ENCODE measurements at regions not wholly inside any gene's neighbourhood (a gene's known extent, or its start where the extent isn't known, plus 50 kb on each side); places are given as distances from the start of the nearest gene placed in this dataset.

DNA sequence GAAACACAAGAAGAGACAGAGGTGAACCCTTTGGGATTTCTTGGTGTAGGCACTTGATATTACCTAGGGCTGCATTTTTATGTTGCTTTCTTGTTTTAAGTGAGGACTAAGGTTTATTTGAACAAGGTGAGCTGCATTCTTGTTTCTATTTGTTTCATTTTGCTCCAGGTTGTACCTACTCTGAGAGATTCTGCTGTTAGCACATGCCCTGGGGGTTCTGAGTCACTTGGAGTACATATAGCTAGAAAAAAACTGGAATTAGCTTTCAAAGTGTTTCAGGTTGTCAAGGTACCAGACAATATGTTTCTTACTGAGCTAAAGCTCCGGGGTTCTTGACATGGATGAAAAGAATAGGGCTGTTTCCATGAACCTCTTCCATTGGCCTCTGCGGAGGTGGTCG is 299.4 kb downstream of the ICE1 start:
- Histone ChIP-seq H3K9me3 (no peaks in the 10 kb centered on the region), H3K4me1 (no peaks in the 10 kb centered on the region), H3K27ac (no peak overlapping the region), H3K27me3 (no peaks in the 10 kb centered on the region), H3K36me3 (no peaks in the 10 kb centered on the region), H3K4me3 (no peak overlapping the region)
- no peak for DNase-seq
- intact Hi-C loops (cut with DNase I; ENCODE audit: low total_unique reads), result no loop called here
- 86 to 91% methylated on average over 2 to 3 of the region's 3 CpGs for WGBS, 2 donors (ENCODE audit: low coverage in 1 of 2)
- in situ Hi-C loops (cut with MboI; ENCODE audit: low pct_ligation_motif_present in 1 of 4, low pct_unique_long_range_greater_than_20kb in 1 of 4, low sequenced_read_pairs in 3 of 4), result no loop called here
- TF ChIP-seq POLR2A (IDR thresholded peaks at IDR 0.05), result no peak
- TF ChIP-seq CTCF (IDR thresholded peaks at IDR 0.05), result no peak
- TF ChIP-seq EP300 (IDR thresholded peaks at IDR 0.05; ENCODE audit: low read depth), result no peak
- TF ChIP-seq POLR2AphosphoS5 (IDR thresholded peaks at IDR 0.05), result no peak

GRCh38 chr5:5719292-5719691 is 296.8 kb downstream of the ICE1 start:
- Histone ChIP-seq H3K27ac (no peak overlapping the region), H3K4me3 (no peak overlapping the region), H3K36me3 (no peaks in the 10 kb centered on the region), H3K9me3 (no peaks in the 10 kb centered on the region), H3K27me3 (no peaks in the 10 kb centered on the region), H3K4me1 (no peaks in the 10 kb centered on the region)
- no peak for TF ChIP-seq POLR2A (IDR thresholded peaks at IDR 0.05)
- no peak for TF ChIP-seq EP300 (IDR thresholded peaks at IDR 0.05; ENCODE audit: low read depth)
- TF ChIP-seq POLR2AphosphoS5 (IDR thresholded peaks at IDR 0.05), result no peak
- no peak for TF ChIP-seq CTCF (IDR thresholded peaks at IDR 0.05)
- in situ Hi-C loops (cut with MboI; ENCODE audit: low pct_ligation_motif_present in 1 of 4, low pct_unique_long_range_greater_than_20kb in 1 of 4, low sequenced_read_pairs in 3 of 4) (no loop called here), intact Hi-C loops (cut with DNase I; ENCODE audit: low total_unique reads) (no loop called here)
- WGBS, 2 donors (ENCODE audit: low coverage in 1 of 2), result 71 to 85% methylated on average over 1 to 5 of the region's 5 CpGs
- DNase-seq, result no peak

DNA sequence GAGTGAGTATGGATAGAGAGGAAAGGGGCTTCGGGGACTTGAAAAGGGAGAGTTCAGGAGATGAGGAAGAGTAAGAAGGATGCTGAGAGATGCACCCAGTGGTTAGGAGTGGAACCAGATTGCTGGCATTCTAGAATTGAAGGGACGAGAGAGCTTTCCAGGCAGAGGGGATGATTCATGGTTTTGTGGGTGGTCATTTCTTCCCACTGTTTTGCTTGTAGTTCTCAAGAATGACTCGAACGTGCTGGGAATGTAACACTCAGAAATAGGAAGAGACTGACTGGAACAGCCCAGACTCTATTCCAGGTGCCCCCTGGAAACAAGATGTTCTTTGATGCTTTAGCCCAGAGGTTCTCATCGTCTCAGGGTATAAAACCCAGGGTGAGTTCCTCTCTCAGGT is 294.2 kb downstream of the ICE1 start:
- in situ Hi-C loops (cut with MboI; ENCODE audit: low pct_ligation_motif_present in 1 of 4, low pct_unique_long_range_greater_than_20kb in 1 of 4, low sequenced_read_pairs in 3 of 4), result no loop called here
- H3K36me3 ChIP-seq, result no peaks in the 10 kb centered on the region

DNA sequence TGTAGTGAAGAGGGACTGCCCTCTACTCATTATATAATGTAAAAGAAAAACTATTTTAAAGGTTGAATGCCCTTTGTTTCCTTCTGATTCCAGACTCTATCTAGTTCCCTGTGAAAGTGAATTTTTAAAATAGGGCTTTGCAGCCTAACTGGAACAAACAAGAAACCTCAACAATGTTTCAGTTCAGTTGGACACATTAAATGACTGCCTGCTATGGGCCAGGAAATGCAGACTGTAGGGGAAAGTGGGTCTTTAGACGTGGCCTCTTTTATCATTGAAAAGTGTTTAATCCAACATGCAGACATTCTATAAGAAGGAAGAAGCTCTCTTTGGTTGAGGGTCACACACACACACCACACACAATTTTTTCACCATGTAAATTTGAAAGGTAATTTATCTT is 289.1 kb downstream of the ICE1 start:
- in situ Hi-C loops (cut with MboI; ENCODE audit: low pct_ligation_motif_present in 1 of 4, low pct_unique_long_range_greater_than_20kb in 1 of 4, low sequenced_read_pairs in 3 of 4) (no loop called here), intact Hi-C loops (cut with DNase I; ENCODE audit: low total_unique reads) (no loop called here)
- TF ChIP-seq POLR2A (IDR thresholded peaks at IDR 0.05), result no peak
- TF ChIP-seq CTCF (IDR thresholded peaks at IDR 0.05), result no peak
- no peak for TF ChIP-seq EP300 (IDR thresholded peaks at IDR 0.05; ENCODE audit: low read depth)
- TF ChIP-seq POLR2AphosphoS5 (IDR thresholded peaks at IDR 0.05), result no peak

More for the DNA sequence above, 294.2 kb downstream of the ICE1 start:
- Histone ChIP-seq H3K27me3 (no peaks in the 10 kb centered on the region), H3K4me3 (no peak overlapping the region), H3K9me3 (no peaks in the 10 kb centered on the region), H3K4me1 (no peaks in the 10 kb centered on the region), H3K27ac (no peak overlapping the region)
- no peak for TF ChIP-seq CTCF (IDR thresholded peaks at IDR 0.05)
- TF ChIP-seq POLR2AphosphoS5 (IDR thresholded peaks at IDR 0.05), result no peak
- TF ChIP-seq POLR2A (IDR thresholded peaks at IDR 0.05), result no peak
- no peak for TF ChIP-seq EP300 (IDR thresholded peaks at IDR 0.05; ENCODE audit: low read depth)
- intact Hi-C loops (cut with DNase I; ENCODE audit: low total_unique reads), result no loop called here
- 80 to 81% methylated on average over 1 to 5 of the region's 5 CpGs for WGBS, 2 donors (ENCODE audit: low coverage in 1 of 2)
- DNase-seq, result no peak

More for the DNA sequence above, 289.1 kb downstream of the ICE1 start:
- Histone ChIP-seq H3K36me3 (no peaks in the 10 kb centered on the region), H3K27ac (no peak overlapping the region), H3K9me3 (no peaks in the 10 kb centered on the region), H3K4me3 (no peak overlapping the region), H3K27me3 (no peaks in the 10 kb centered on the region), H3K4me1 (no peaks in the 10 kb centered on the region)
- WGBS, 2 donors (ENCODE audit: low coverage in 1 of 2), result 0 to 38% methylated on average over 1 of the region's 1 CpG
- no peak for DNase-seq

All from transverse colon (tissue), 4 donors.